Tibial nerve (tissue), 4 donors: ENCODE measurements at regions not wholly inside any gene's neighbourhood (a gene's known extent, or its start where the extent isn't known, plus 50 kb on each side); places are given as distances from the start of the nearest gene placed in this dataset.

Experiments
- DNase-seq, 2 donors: peaks; one replicate each; pipeline ENCODE4 v3.0.0-alpha.2; 2019; ENCODE audit warnings: low spot score in 2 of 2
- H3K27ac ChIP-seq, 4 donors: fragments of 200-600 bp; sonication (generic) in 3 of 4; one replicate each; pipeline ENCODE4 v1.5.1; 2017 to 2019; ENCODE audit warnings: mild to moderate bottlenecking in 1 of 4
- H3K27me3 ChIP-seq, 2 donors: fragments of 200-600 bp; sonication (generic) in 1 of 2; one replicate each; pipeline versions ENCODE4 v1.5.1 to v1.6.0; 2017 to 2019
- H3K36me3 ChIP-seq, 3 donors: fragments of 200-600 bp; sonication (generic); one replicate each; pipeline ENCODE4 v1.5.1; 2018 to 2019
- H3K4me1 ChIP-seq, 4 donors: fragments of 200-600 bp; sonication (generic) in 3 of 4; one replicate each; pipeline ENCODE4 v1.5.1; 2017 to 2019
- H3K4me3 ChIP-seq, 4 donors: fragments of 200-600 bp; sonication (generic) in 3 of 4; one replicate each; pipeline ENCODE4 v1.5.1; 2017 to 2019; ENCODE audit warnings: mild to moderate bottlenecking in 1 of 4, moderate library complexity in 1 of 4
- H3K9me3 ChIP-seq, 4 donors: fragments of 200-600 bp; sonication (generic) in 3 of 4; one replicate each; pipeline ENCODE4 v1.5.1; 2017 to 2019
- CTCF ChIP-seq, 5 experiments: fragments of 200-600 bp in 3 of 5; fragments of 450-650 bp in 2 of 5; sonication (generic) in 3 of 5; IDR thresholded peaks; one replicate each; pipeline ENCODE4 v1.5.1; 2016 to 2019; ENCODE audit warnings: antibody characterized with exemption in 5 of 5, mild to moderate bottlenecking in 3 of 5, moderate library complexity in 2 of 5
- EP300 ChIP-seq, 2 donors: sonication (generic); formaldehyde crosslinking; IDR thresholded peaks; one replicate each; pipeline ENCODE4 v1.6.1; 2017; ENCODE audit warnings: antibody characterized with exemption in 2 of 2, mild to moderate bottlenecking in 1 of 2
- POLR2A ChIP-seq, 2 donors: fragments of 450-650 bp; IDR thresholded peaks; one replicate each; pipeline ENCODE4 v1.6.1; 2017; ENCODE audit warnings: antibody characterized with exemption in 2 of 2, mild to moderate bottlenecking in 2 of 2, moderate library complexity in 2 of 2
- WGBS, 2 donors: methylation state at CpG; one replicate each; pipeline ENCODE4 v1.1.5; 2018; 5-methylcytosine and 5-hydroxymethylcytosine counted together

GRCh38 chr2:203809084-203809521 is 58.5 kb upstream of the CTLA4 start:
- WGBS, 2 donors, result 85 to 86% methylated on average over 2 of the region's 2 CpGs
- Histone ChIP-seq H3K27ac (no peak overlapping the region), H3K36me3 (no peaks in the 10 kb centered on the region), H3K4me1 (peaks cover 0 to 37% (median 3%) of the 10 kb centered on the region in 4 donors), H3K27me3 (no peaks in the 10 kb centered on the region), H3K4me3 (no peak overlapping the region), H3K9me3 (peaks cover 0 to 14% (median 3%) of the 10 kb centered on the region in 4 donors)
- TF ChIP-seq CTCF (IDR thresholded peaks at IDR 0.05) (no peak), EP300 (IDR thresholded peaks at IDR 0.05) (no peak), POLR2A (IDR thresholded peaks at IDR 0.05) (no peak)
- no peak for DNase-seq

- H3K4me1 ChIP-seq, result peaks cover 0 to 35% (median 3%) of the 10 kb centered on the region in 4 donors
- no peak for TF ChIP-seq POLR2A (IDR thresholded peaks at IDR 0.05)
- TF ChIP-seq EP300 (IDR thresholded peaks at IDR 0.05), result no peak
- no peak for TF ChIP-seq CTCF (IDR thresholded peaks at IDR 0.05)
- no peaks in the 10 kb centered on the region for H3K36me3 ChIP-seq
- no peak for DNase-seq
- H3K27ac ChIP-seq, result no peak overlapping the region
- no peak overlapping the region for H3K4me3 ChIP-seq
- WGBS, 2 donors, result 96 to 98% methylated on average over 3 of the region's 3 CpGs
- peaks cover 0 to 10% (median 2%) of the 10 kb centered on the region in 4 donors for H3K9me3 ChIP-seq
- H3K27me3 ChIP-seq, result no peaks in the 10 kb centered on the region
These were observed 57.5 kb upstream of the CTLA4 start for GRCh38 chr2:203809991-203810510.

- Histone ChIP-seq H3K36me3 (no peaks in the 10 kb centered on the region), H3K4me1 (peaks cover 0 to 40% (median 6%) of the 10 kb centered on the region in 4 donors), H3K27ac (peak overlapping the region in 2 of 4 donors; percentile 49 to 62), H3K4me3 (no peak overlapping the region), H3K9me3 (no peaks in the 10 kb centered on the region), H3K27me3 (no peaks in the 10 kb centered on the region)
- WGBS, 2 donors, result 51 to 61% methylated on average over 9 of the region's 9 CpGs
- DNase-seq, result peak in 1 of 2 donors; percentile 51
- no peak for TF ChIP-seq CTCF (IDR thresholded peaks at IDR 0.05)
- TF ChIP-seq EP300 (IDR thresholded peaks at IDR 0.05), result peak in 1 of 2 donors; percentile 87
- TF ChIP-seq POLR2A (IDR thresholded peaks at IDR 0.05), result no peak
These were observed 55.9 kb upstream of the CTLA4 start for GRCh38 chr2:203811491-203812221.

- Histone ChIP-seq H3K4me3 (no peak overlapping the region), H3K4me1 (peaks cover 0 to 40% (median 6%) of the 10 kb centered on the region in 4 donors), H3K36me3 (no peaks in the 10 kb centered on the region), H3K27me3 (no peaks in the 10 kb centered on the region), H3K9me3 (no peaks in the 10 kb centered on the region), H3K27ac (peak overlapping the region in 2 of 4 donors; percentile 49 to 62)
- WGBS, 2 donors, result 88 to 90% methylated on average over 11 of the region's 11 CpGs
- TF ChIP-seq POLR2A (IDR thresholded peaks at IDR 0.05) (no peak), EP300 (IDR thresholded peaks at IDR 0.05) (no peak), CTCF (IDR thresholded peaks at IDR 0.05) (no peak)
- no peak for DNase-seq
These were observed 55.0 kb upstream of the CTLA4 start for GRCh38 chr2:203812294-203813221.
